ENCODE measurements at regions not wholly inside any gene's neighbourhood (a gene's known extent, or its start where the extent isn't known, plus 50 kb on each side); places are given as distances from the start of the nearest gene placed in this dataset.

- TF ChIP-seq EP300 (IDR thresholded peaks at IDR 0.05) (no peak), POLR2A (IDR thresholded peaks at IDR 0.05) (no peak), CTCF (IDR thresholded peaks at IDR 0.05) (no peak)
- H3K27ac ChIP-seq, result no peak overlapping the region
- H3K27me3 ChIP-seq, result no peaks in the 10 kb centered on the region
- DNase-seq, result no peak
- H3K4me1 ChIP-seq (ENCODE audit: insufficient read depth), result no peaks in the 10 kb centered on the region
- intact Hi-C loops (cut with DNase I), result no loop called here
- H3K4me3 ChIP-seq, result no peak overlapping the region
- WGBS, 3 donors, result 59 to 75% (median 63%) methylated on average over 6 of the region's 6 CpGs
- no peaks in the 10 kb centered on the region for H3K9me3 ChIP-seq
- no peaks in the 10 kb centered on the region for H3K36me3 ChIP-seq
Observed at GRCh38 chr11:129320494-129320893, 55.2 kb upstream of the BARX2 start.

- Histone ChIP-seq H3K27ac (no peak overlapping the region), H3K4me1 (ENCODE audit: insufficient read depth) (no peaks in the 10 kb centered on the region), H3K27me3 (no peaks in the 10 kb centered on the region), H3K9me3 (no peaks in the 10 kb centered on the region), H3K36me3 (no peaks in the 10 kb centered on the region), H3K4me3 (no peak overlapping the region)
- no peak for DNase-seq
- no peak for TF ChIP-seq EP300 (IDR thresholded peaks at IDR 0.05)
- no peak for TF ChIP-seq CTCF (IDR thresholded peaks at IDR 0.05)
- no peak for TF ChIP-seq POLR2A (IDR thresholded peaks at IDR 0.05)
- 68 to 75% (median 75%) methylated on average over 4 of the region's 4 CpGs for WGBS, 3 donors
- intact Hi-C loops (cut with DNase I), result no loop called here
Observed at GRCh38 chr11:129319751-129320150, 55.9 kb upstream of the BARX2 start.

- intact Hi-C loops (cut with DNase I), result no loop called here
- Histone ChIP-seq H3K4me1 (ENCODE audit: insufficient read depth) (no peaks in the 10 kb centered on the region), H3K27me3 (no peaks in the 10 kb centered on the region), H3K4me3 (no peak overlapping the region), H3K27ac (no peak overlapping the region), H3K36me3 (no peaks in the 10 kb centered on the region), H3K9me3 (no peaks in the 10 kb centered on the region)
- no peak for TF ChIP-seq POLR2A (IDR thresholded peaks at IDR 0.05)
- no peak for TF ChIP-seq EP300 (IDR thresholded peaks at IDR 0.05)
- TF ChIP-seq CTCF (IDR thresholded peaks at IDR 0.05), result no peak
- no peak for DNase-seq
- WGBS, 3 donors, result 85 to 86% (median 86%) methylated on average over 2 of the region's 2 CpGs
Observed at GRCh38 chr11:129319201-129319600, 56.4 kb upstream of the BARX2 start.

GRCh38 chr11:129317571-129317970 is 58.1 kb upstream of the BARX2 start:
- H3K27me3 ChIP-seq, result no peaks in the 10 kb centered on the region
- WGBS, 3 donors, result 72 to 88% (median 79%) methylated on average over 4 of the region's 4 CpGs
- H3K9me3 ChIP-seq, result no peaks in the 10 kb centered on the region
- H3K27ac ChIP-seq, result no peak overlapping the region
- H3K36me3 ChIP-seq, result no peaks in the 10 kb centered on the region
- H3K4me3 ChIP-seq, result no peak overlapping the region
- intact Hi-C loops (cut with DNase I), result no loop called here
- TF ChIP-seq EP300 (IDR thresholded peaks at IDR 0.05), result no peak
- no peak for TF ChIP-seq CTCF (IDR thresholded peaks at IDR 0.05)
- no peak for TF ChIP-seq POLR2A (IDR thresholded peaks at IDR 0.05)
- no peaks in the 10 kb centered on the region for H3K4me1 ChIP-seq (ENCODE audit: insufficient read depth)
- DNase-seq, result no peak

GRCh38 chr11:129316781-129317180 is 58.9 kb upstream of the BARX2 start:
- no peaks in the 10 kb centered on the region for H3K4me1 ChIP-seq (ENCODE audit: insufficient read depth)
- no peak overlapping the region for H3K27ac ChIP-seq
- no peak for DNase-seq
- H3K36me3 ChIP-seq, result no peaks in the 10 kb centered on the region
- no peaks in the 10 kb centered on the region for H3K27me3 ChIP-seq
- no peaks in the 10 kb centered on the region for H3K9me3 ChIP-seq
- WGBS, 3 donors, result 82 to 87% (median 86%) methylated on average over 6 of the region's 6 CpGs
- TF ChIP-seq POLR2A (IDR thresholded peaks at IDR 0.05) (no peak), EP300 (IDR thresholded peaks at IDR 0.05) (no peak), CTCF (IDR thresholded peaks at IDR 0.05) (no peak)
- H3K4me3 ChIP-seq, result no peak overlapping the region
- intact Hi-C loops (cut with DNase I), result no loop called here

Measured in ovary (tissue), 7 donors.